ENCODE measurements at regions not wholly inside any gene's neighbourhood (a gene's known extent, or its start where the extent isn't known, plus 50 kb on each side); places are given as distances from the start of the nearest gene placed in this dataset.

DNA sequence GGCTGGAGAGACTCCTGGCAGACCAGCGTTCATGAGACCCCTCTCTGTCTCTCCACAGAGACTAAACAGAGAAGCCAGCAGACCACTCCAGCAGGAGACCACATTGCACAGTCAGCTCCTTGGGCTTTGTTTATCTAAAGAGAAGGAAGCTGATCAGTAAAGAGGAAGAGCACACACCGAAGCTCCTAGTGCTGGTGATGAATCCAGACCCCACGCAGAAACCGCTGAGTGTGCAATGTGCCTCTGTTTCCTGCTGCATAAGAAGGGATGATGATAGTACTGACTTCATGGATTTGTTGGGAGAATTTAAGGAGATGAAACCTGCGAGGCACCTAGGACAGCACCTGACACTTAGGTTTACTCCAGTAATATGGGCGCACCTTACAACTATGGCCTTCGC is 544.1 kb upstream of the ID2 start:
- no peak for DNase-seq
- no peaks in the 10 kb centered on the region for H4K20me1 ChIP-seq (ENCODE audit: insufficient read depth, low read length)
- no peak overlapping the region for H2AFZ ChIP-seq (ENCODE audit: low read length)
- no peaks in the 10 kb centered on the region for H3K9me2 ChIP-seq (replicated peaks; ENCODE audit: insufficient read depth, low read length)
- no peaks in the 10 kb centered on the region for H3K4me1 ChIP-seq (ENCODE audit: low read length)
- no peaks in the 10 kb centered on the region for H3F3A ChIP-seq (ENCODE audit: insufficient read depth, low read length)
- TF ChIP-seq, protein P1, sequence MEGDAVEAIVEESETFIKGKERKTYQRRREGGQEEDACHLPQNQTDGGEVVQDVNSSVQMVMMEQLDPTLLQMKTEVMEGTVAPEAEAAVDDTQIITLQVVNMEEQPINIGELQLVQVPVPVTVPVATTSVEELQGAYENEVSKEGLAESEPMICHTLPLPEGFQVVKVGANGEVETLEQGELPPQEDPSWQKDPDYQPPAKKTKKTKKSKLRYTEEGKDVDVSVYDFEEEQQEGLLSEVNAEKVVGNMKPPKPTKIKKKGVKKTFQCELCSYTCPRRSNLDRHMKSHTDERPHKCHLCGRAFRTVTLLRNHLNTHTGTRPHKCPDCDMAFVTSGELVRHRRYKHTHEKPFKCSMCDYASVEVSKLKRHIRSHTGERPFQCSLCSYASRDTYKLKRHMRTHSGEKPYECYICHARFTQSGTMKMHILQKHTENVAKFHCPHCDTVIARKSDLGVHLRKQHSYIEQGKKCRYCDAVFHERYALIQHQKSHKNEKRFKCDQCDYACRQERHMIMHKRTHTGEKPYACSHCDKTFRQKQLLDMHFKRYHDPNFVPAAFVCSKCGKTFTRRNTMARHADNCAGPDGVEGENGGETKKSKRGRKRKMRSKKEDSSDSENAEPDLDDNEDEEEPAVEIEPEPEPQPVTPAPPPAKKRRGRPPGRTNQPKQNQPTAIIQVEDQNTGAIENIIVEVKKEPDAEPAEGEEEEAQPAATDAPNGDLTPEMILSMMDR (IDR thresholded peaks at IDR 0.05; ENCODE audit: low read length): no peak
- TF ChIP-seq EZH2 (optimal IDR thresholded peaks at IDR 0.05; ENCODE audit: low read depth, low read length): no peak
- TF ChIP-seq EZH2phosphoT487 (IDR thresholded peaks at IDR 0.05; ENCODE audit: low read length): no peak
- H3K4me2 ChIP-seq (ENCODE audit: low read depth, low read length): no peak overlapping the region
- H3K27ac ChIP-seq (ENCODE audit: low read length): no peak overlapping the region
- H3K27me3 ChIP-seq (replicated peaks; ENCODE audit: insufficient read depth, low read length): no peaks in the 10 kb centered on the region
- H3K36me3 ChIP-seq (replicated peaks; ENCODE audit: insufficient read depth, low read length): no peaks in the 10 kb centered on the region
- no peaks in the 10 kb centered on the region for H3K79me2 ChIP-seq (ENCODE audit: low read length)
- H3K9me3 ChIP-seq (replicated peaks; ENCODE audit: insufficient read depth, low read length): no peaks in the 10 kb centered on the region; the same call in 1 of the 2 replicates
- H3K4me3 ChIP-seq (ENCODE audit: low read length): no peak overlapping the region
- H3K9ac ChIP-seq (ENCODE audit: low read length): no peak overlapping the region

DNA sequence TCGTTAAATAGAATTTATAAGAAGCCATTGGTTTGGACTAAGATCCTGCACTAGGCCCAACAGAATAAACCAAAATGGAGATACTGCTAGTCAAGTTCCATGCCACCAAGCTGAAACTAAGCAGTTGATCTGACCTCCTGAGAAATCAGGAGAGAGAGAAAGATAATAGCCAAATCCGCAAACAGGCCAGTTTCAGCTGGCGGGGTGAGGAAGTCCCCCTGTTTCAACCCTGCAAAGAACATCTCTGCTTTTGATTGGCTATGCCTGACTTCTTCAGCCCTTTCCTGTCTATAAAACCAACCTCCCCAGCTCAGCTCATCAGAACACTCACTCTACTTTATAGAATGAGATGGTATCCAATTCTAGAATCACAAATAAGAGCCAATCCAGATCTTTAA is 543.3 kb upstream of the ID2 start:
- Histone ChIP-seq H3F3A (ENCODE audit: insufficient read depth, low read length) (no peaks in the 10 kb centered on the region), H3K79me2 (ENCODE audit: low read length) (no peaks in the 10 kb centered on the region), H2AFZ (ENCODE audit: low read length) (no peak overlapping the region), H4K20me1 (ENCODE audit: insufficient read depth, low read length) (no peaks in the 10 kb centered on the region), H3K4me1 (ENCODE audit: low read length) (no peaks in the 10 kb centered on the region), H3K9ac (ENCODE audit: low read length) (no peak overlapping the region), H3K9me2 (replicated peaks; ENCODE audit: insufficient read depth, low read length) (no peaks in the 10 kb centered on the region), H3K4me2 (ENCODE audit: low read depth, low read length) (no peak overlapping the region), H3K36me3 (replicated peaks; ENCODE audit: insufficient read depth, low read length) (no peaks in the 10 kb centered on the region), H3K27ac (ENCODE audit: low read length) (no peak overlapping the region), H3K9me3 (replicated peaks; ENCODE audit: insufficient read depth, low read length) (no peaks in the 10 kb centered on the region; the same call in 1 of the 2 replicates), H3K27me3 (replicated peaks; ENCODE audit: insufficient read depth, low read length) (no peaks in the 10 kb centered on the region), H3K4me3 (ENCODE audit: low read length) (no peak overlapping the region)
- TF ChIP-seq EZH2 (optimal IDR thresholded peaks at IDR 0.05; ENCODE audit: low read depth, low read length) (no peak), EZH2phosphoT487 (IDR thresholded peaks at IDR 0.05; ENCODE audit: low read length) (no peak)
- TF ChIP-seq, protein P1 (IDR thresholded peaks at IDR 0.05; ENCODE audit: low read length): no peak
- DNase-seq: no peak

DNA sequence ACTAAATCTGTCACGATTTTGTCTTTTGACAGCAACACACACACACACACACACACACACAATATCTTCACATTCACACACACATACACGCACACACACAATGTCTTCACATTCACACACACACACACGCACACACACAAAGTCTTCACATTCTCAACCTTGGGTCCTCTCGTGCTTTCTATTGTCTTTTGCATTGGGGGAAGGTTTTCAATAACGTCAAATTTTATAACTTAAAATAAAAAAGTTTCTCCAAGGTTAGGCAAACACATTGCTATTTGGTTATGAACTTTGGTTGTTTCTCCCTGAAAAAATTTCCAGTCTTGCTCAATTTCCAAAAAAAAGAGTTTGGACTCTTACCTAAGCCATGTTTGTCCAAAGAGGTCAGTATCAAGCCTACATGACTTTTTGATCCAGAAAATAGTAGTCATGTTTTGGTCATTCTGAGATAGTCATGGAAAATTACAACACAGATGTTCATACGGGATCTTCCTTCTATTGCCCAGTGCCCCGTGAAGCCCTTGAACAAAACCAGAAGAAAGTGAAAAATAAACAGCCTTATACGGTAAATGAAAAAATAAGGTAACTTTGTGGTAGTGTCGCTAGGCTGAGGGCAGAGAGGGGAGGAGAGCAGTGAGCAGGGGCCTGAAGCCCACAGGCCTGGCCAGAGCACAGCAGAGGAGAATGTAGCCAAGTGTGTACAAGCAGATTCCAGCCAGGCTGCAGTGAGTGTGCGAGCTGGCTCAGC is 542.8 kb upstream of the ID2 start:
- no peaks in the 10 kb centered on the region; the same call in 1 of the 2 replicates for H3K9me3 ChIP-seq (replicated peaks; ENCODE audit: insufficient read depth, low read length)
- H3K4me1 ChIP-seq (ENCODE audit: low read length): no peaks in the 10 kb centered on the region
- H3K27me3 ChIP-seq (replicated peaks; ENCODE audit: insufficient read depth, low read length): no peaks in the 10 kb centered on the region
- no peak overlapping the region for H3K27ac ChIP-seq (ENCODE audit: low read length)
- no peak overlapping the region for H3K4me3 ChIP-seq (ENCODE audit: low read length)
- no peaks in the 10 kb centered on the region for H4K20me1 ChIP-seq (ENCODE audit: insufficient read depth, low read length)
- TF ChIP-seq EZH2phosphoT487 (IDR thresholded peaks at IDR 0.05; ENCODE audit: low read length) (no peak), EZH2 (optimal IDR thresholded peaks at IDR 0.05; ENCODE audit: low read depth, low read length) (no peak)
- TF ChIP-seq, protein P1 (IDR thresholded peaks at IDR 0.05; ENCODE audit: low read length): no peak
- no peak for DNase-seq
- no peak overlapping the region for H3K9ac ChIP-seq (ENCODE audit: low read length)
- H3K79me2 ChIP-seq (ENCODE audit: low read length): no peaks in the 10 kb centered on the region
- no peaks in the 10 kb centered on the region for H3K9me2 ChIP-seq (replicated peaks; ENCODE audit: insufficient read depth, low read length)
- H3F3A ChIP-seq (ENCODE audit: insufficient read depth, low read length): no peaks in the 10 kb centered on the region
- no peak overlapping the region for H2AFZ ChIP-seq (ENCODE audit: low read length)
- no peaks in the 10 kb centered on the region for H3K36me3 ChIP-seq (replicated peaks; ENCODE audit: insufficient read depth, low read length)
- no peak overlapping the region for H3K4me2 ChIP-seq (ENCODE audit: low read depth, low read length)
